ENCODE measurements at regions not wholly inside any gene's neighbourhood (a gene's known extent, or its start where the extent isn't known, plus 50 kb on each side); places are given as distances from the start of the nearest gene placed in this dataset.

- no peaks in the 10 kb centered on the region for H3K4me1 ChIP-seq (ENCODE audit: insufficient read depth, low read length)
- no peak for ATAC-seq
- no peaks in the 10 kb centered on the region for H3K36me3 ChIP-seq (replicated peaks in 1 of 2; ENCODE audit: control insufficient read depth in 1 of 2, insufficient read depth in 2 of 2, low read length in 2 of 2)
- no peaks in the 10 kb centered on the region for H3K27me3 ChIP-seq (ENCODE audit: control insufficient read depth in 1 of 2, insufficient read depth in 2 of 2, low read length in 2 of 2)
- H3K9me3 ChIP-seq (ENCODE audit: low read length) = no peaks in the 10 kb centered on the region
- no peak overlapping the region for H2AFZ ChIP-seq (ENCODE audit: low read length)
- no peak for TF ChIP-seq CSRNP2 (CRISPR knock-in tag; conservative IDR thresholded peaks at IDR 0.05; ENCODE audit: low read depth)
- TF ChIP-seq FUBP1 (CRISPR knock-in tag; IDR thresholded peaks at IDR 0.05; ENCODE audit: borderline replicate concordance) = no peak
- TF ChIP-seq, protein P1, sequence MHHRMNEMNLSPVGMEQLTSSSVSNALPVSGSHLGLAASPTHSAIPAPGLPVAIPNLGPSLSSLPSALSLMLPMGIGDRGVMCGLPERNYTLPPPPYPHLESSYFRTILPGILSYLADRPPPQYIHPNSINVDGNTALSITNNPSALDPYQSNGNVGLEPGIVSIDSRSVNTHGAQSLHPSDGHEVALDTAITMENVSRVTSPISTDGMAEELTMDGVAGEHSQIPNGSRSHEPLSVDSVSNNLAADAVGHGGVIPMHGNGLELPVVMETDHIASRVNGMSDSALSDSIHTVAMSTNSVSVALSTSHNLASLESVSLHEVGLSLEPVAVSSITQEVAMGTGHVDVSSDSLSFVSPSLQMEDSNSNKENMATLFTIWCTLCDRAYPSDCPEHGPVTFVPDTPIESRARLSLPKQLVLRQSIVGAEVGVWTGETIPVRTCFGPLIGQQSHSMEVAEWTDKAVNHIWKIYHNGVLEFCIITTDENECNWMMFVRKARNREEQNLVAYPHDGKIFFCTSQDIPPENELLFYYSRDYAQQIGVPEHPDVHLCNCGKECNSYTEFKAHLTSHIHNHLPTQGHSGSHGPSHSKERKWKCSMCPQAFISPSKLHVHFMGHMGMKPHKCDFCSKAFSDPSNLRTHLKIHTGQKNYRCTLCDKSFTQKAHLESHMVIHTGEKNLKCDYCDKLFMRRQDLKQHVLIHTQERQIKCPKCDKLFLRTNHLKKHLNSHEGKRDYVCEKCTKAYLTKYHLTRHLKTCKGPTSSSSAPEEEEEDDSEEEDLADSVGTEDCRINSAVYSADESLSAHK (CRISPR knock-in tag; IDR thresholded peaks at IDR 0.05; ENCODE audit: borderline replicate concordance) = no peak
- no peak for TF ChIP-seq PRPF4 (IDR thresholded peaks at IDR 0.05; ENCODE audit: low read depth, low read length, poor library complexity, severe bottlenecking)
- no peak for TF ChIP-seq ZNF704 (CRISPR knock-in tag; IDR thresholded peaks at IDR 0.05; ENCODE audit: borderline replicate concordance)
- no TSS peak for BruUV-seq (replicated peaks)
- ChIA-PET CTCF (ENCODE audit: low intra/inter-chr PET ratio, low total read pairs) (no interaction called here), POLR2A (no interaction called here)
- FAIRE-seq = no peak
- H3K4me3 ChIP-seq (replicated peaks in 1 of 3; ENCODE audit: insufficient read depth in 1 of 3, low read depth in 2 of 3, low read length in 3 of 3) = no peak overlapping the region
- no peak overlapping the region for H3K4me2 ChIP-seq (ENCODE audit: low read depth, low read length)
- WGBS (ENCODE audit: low lambda C conversion rate) = 2% methylated on average over 2 of the region's 2 CpGs
- intact Hi-C loops (cut with micrococcal nuclease; ENCODE audit: unreplicated experiment) (no loop called here), in situ Hi-C loops (cut with HindIII; ENCODE audit: extremely low pct_ligation_motif_present, low pct_unique_long_range_greater_than_20kb) (no loop called here)
- no peaks in the 10 kb centered on the region for H3K79me2 ChIP-seq (ENCODE audit: insufficient read depth, low read length)
- DNase-seq (ENCODE audit: low spot score) = no peak
- no peaks in the 10 kb centered on the region for H4K20me1 ChIP-seq (ENCODE audit: insufficient read depth, low read length)
- no peak overlapping the region for H3K9ac ChIP-seq (ENCODE audit: insufficient read depth, low read depth, low read length)
- H3K27ac ChIP-seq (ENCODE audit: extremely low read length, insufficient read depth, low read length) = no peak overlapping the region
These were observed 251.5 kb upstream of the TCF21 start for GRCh38 chr6:133637436-133637835.
